Activated CD4-positive, alpha-beta T cell treated with anti-CD3 and anti-CD28 coated beads, Interleukin-2, amount 10 ng/mL, durations not matched to agents 7 days and 5 days (primary cell): ENCODE measurements at regions not wholly inside any gene's neighbourhood (a gene's known extent, or its start where the extent isn't known, plus 50 kb on each side); places are given as distances from the start of the nearest gene placed in this dataset.

Experiments used
- CTCF ChIA-PET: fragments of 350-600 bp; sonication (Branson Sonifier 250); formaldehyde crosslinking; loops from one replicate; lab custom pipeline; 2021; ENCODE audit warnings: antibody characterized with exemption; lab: Charles Lee
- POLR2A ChIA-PET: fragments of 350-600 bp; sonication (Branson Sonifier 250); formaldehyde crosslinking; loops from one replicate; lab custom pipeline; 2021; ENCODE audit warnings: antibody characterized with exemption; lab: Charles Lee
- DNase-seq: peaks from one replicate; pipeline ENCODE4 v3.0.0-alpha.2; 2020
- H3K27ac Mint-ChIP-seq: one replicate; pipeline ENCODE4 v1.8.0; 2021; ENCODE audit warnings: mild to moderate bottlenecking, moderate library complexity, mixed read lengths
- H3K27me3 Mint-ChIP-seq: one replicate; pipeline ENCODE4 v1.8.0; 2021; ENCODE audit warnings: mixed read lengths
- H3K36me3 Mint-ChIP-seq: one replicate; pipeline ENCODE4 v1.8.0; 2021; ENCODE audit warnings: low read depth, mixed read lengths
- H3K4me1 Mint-ChIP-seq: one replicate; pipeline ENCODE4 v1.8.0; 2021; ENCODE audit warnings: mixed read lengths
- H3K4me3 Mint-ChIP-seq: one replicate; pipeline ENCODE4 v1.8.0; 2021; ENCODE audit warnings: mild to moderate bottlenecking, moderate library complexity, mixed read lengths
- H3K9me3 Mint-ChIP-seq: one replicate; pipeline ENCODE4 v1.8.0; 2021; ENCODE audit warnings: mixed read lengths

- no peaks in the 10 kb centered on the region for H3K4me1 Mint-ChIP-seq
- H3K9me3 Mint-ChIP-seq, result no peaks in the 10 kb centered on the region
- ChIA-PET CTCF (no interaction called here), POLR2A (no interaction called here)
- H3K27me3 Mint-ChIP-seq, result peaks cover 13% of the 10 kb centered on the region
- no peak overlapping the region for H3K27ac Mint-ChIP-seq
- DNase-seq, result no peak
- H3K4me3 Mint-ChIP-seq, result no peak overlapping the region
- no peaks in the 10 kb centered on the region for H3K36me3 Mint-ChIP-seq
Measured at GRCh38 chr9:117869712-117870111, 165.5 kb downstream of the TLR4 start.

GRCh38 chr9:117873664-117874063, 169.5 kb downstream of the TLR4 start:
- Mint-ChIP-seq H3K27me3 (peaks cover 22% of the 10 kb centered on the region), H3K4me3 (no peak overlapping the region), H3K4me1 (no peaks in the 10 kb centered on the region), H3K36me3 (no peaks in the 10 kb centered on the region), H3K9me3 (no peaks in the 10 kb centered on the region), H3K27ac (no peak overlapping the region)
- DNase-seq, result no peak
- ChIA-PET POLR2A (no interaction called here), CTCF (no interaction called here)

GRCh38 chr9:117875886-117876285, 171.7 kb downstream of the TLR4 start:
- Mint-ChIP-seq H3K27me3 (peaks cover 22% of the 10 kb centered on the region), H3K27ac (no peak overlapping the region), H3K9me3 (no peaks in the 10 kb centered on the region), H3K36me3 (no peaks in the 10 kb centered on the region), H3K4me1 (no peaks in the 10 kb centered on the region), H3K4me3 (no peak overlapping the region)
- ChIA-PET POLR2A (no interaction called here), CTCF (no interaction called here)
- DNase-seq, result no peak

- Mint-ChIP-seq H3K36me3 (no peaks in the 10 kb centered on the region), H3K4me1 (no peaks in the 10 kb centered on the region), H3K9me3 (no peaks in the 10 kb centered on the region), H3K27me3 (peaks cover 9% of the 10 kb centered on the region), H3K27ac (no peak overlapping the region), H3K4me3 (no peak overlapping the region)
- POLR2A ChIA-PET, result no interaction called here
- CTCF ChIA-PET, result no interaction called here
- DNase-seq, result no peak
Measured at GRCh38 chr9:117882171-117882570, 178.0 kb downstream of the TLR4 start.

GRCh38 chr9:117886616-117887015, 182.4 kb downstream of the TLR4 start:
- POLR2A ChIA-PET, result no interaction called here
- no peaks in the 10 kb centered on the region for H3K9me3 Mint-ChIP-seq
- no peaks in the 10 kb centered on the region for H3K36me3 Mint-ChIP-seq
- no peak overlapping the region for H3K27ac Mint-ChIP-seq
- no peak for DNase-seq
- H3K4me1 Mint-ChIP-seq, result no peaks in the 10 kb centered on the region
- CTCF ChIA-PET, result no interaction called here
- no peak overlapping the region for H3K4me3 Mint-ChIP-seq
- no peaks in the 10 kb centered on the region for H3K27me3 Mint-ChIP-seq

- CTCF ChIA-PET, result no interaction called here
- Mint-ChIP-seq H3K4me3 (no peak overlapping the region), H3K27ac (no peak overlapping the region)
Measured at GRCh38 chr9:117887383-117887782, 183.2 kb downstream of the TLR4 start.

GRCh38 chr9:117887941-117888340, 183.7 kb downstream of the TLR4 start:
- Mint-ChIP-seq H3K4me1 (no peaks in the 10 kb centered on the region), H3K4me3 (no peak overlapping the region), H3K9me3 (no peaks in the 10 kb centered on the region), H3K27ac (no peak overlapping the region), H3K27me3 (no peaks in the 10 kb centered on the region), H3K36me3 (no peaks in the 10 kb centered on the region)
- no peak for DNase-seq
- ChIA-PET POLR2A (no interaction called here), CTCF (no interaction called here)

More at GRCh38 chr9:117887383-117887782, 183.2 kb downstream of the TLR4 start:
- Mint-ChIP-seq H3K4me1 (no peaks in the 10 kb centered on the region), H3K9me3 (no peaks in the 10 kb centered on the region), H3K36me3 (no peaks in the 10 kb centered on the region), H3K27me3 (no peaks in the 10 kb centered on the region)
- no peak for DNase-seq
- POLR2A ChIA-PET, result no interaction called here

- DNase-seq, result no peak
- no peaks in the 10 kb centered on the region for H3K9me3 Mint-ChIP-seq
- ChIA-PET POLR2A (no interaction called here), CTCF (no interaction called here)
- H3K4me3 Mint-ChIP-seq, result no peak overlapping the region
- no peaks in the 10 kb centered on the region for H3K4me1 Mint-ChIP-seq
- H3K27ac Mint-ChIP-seq, result no peak overlapping the region
- no peaks in the 10 kb centered on the region for H3K36me3 Mint-ChIP-seq
- peaks cover 1% of the 10 kb centered on the region for H3K27me3 Mint-ChIP-seq
Measured at GRCh38 chr9:117903453-117903852, 199.2 kb downstream of the TLR4 start.

- CTCF ChIA-PET, result no interaction called here
- Mint-ChIP-seq H3K9me3 (peaks cover 7% of the 10 kb centered on the region), H3K36me3 (no peaks in the 10 kb centered on the region), H3K4me1 (no peaks in the 10 kb centered on the region), H3K27ac (no peak overlapping the region), H3K27me3 (peaks cover 1% of the 10 kb centered on the region), H3K4me3 (no peak overlapping the region)
- DNase-seq, result no peak
- POLR2A ChIA-PET, result no interaction called here
Measured at GRCh38 chr9:117906763-117907162, 202.6 kb downstream of the TLR4 start.

GRCh38 chr9:117907420-117907819, 203.2 kb downstream of the TLR4 start:
- Mint-ChIP-seq H3K27ac (no peak overlapping the region), H3K4me1 (no peaks in the 10 kb centered on the region), H3K36me3 (no peaks in the 10 kb centered on the region), H3K27me3 (peaks cover 1% of the 10 kb centered on the region), H3K4me3 (no peak overlapping the region), H3K9me3 (peaks cover 8% of the 10 kb centered on the region)
- ChIA-PET CTCF (interaction anchor here (0.8 kb wide), 1 partner anchor 50 kb away, joined by 3 read pairs; no protein-coding TSS in a partner anchor), POLR2A (no interaction called here)
- no peak for DNase-seq

- ChIA-PET POLR2A (no interaction called here), CTCF (no interaction called here)
- Mint-ChIP-seq H3K4me3 (no peak overlapping the region), H3K27me3 (no peaks in the 10 kb centered on the region), H3K4me1 (no peaks in the 10 kb centered on the region), H3K27ac (no peak overlapping the region), H3K36me3 (no peaks in the 10 kb centered on the region), H3K9me3 (peaks cover 6% of the 10 kb centered on the region)
- DNase-seq, result no peak
Measured at GRCh38 chr9:117916291-117916690, 212.1 kb downstream of the TLR4 start.

GRCh38 chr9:117917873-117918272, 213.7 kb downstream of the TLR4 start:
- CTCF ChIA-PET, result no interaction called here
- no peaks in the 10 kb centered on the region for H3K4me1 Mint-ChIP-seq
- no peaks in the 10 kb centered on the region for H3K27me3 Mint-ChIP-seq
- no peak overlapping the region for H3K27ac Mint-ChIP-seq
- H3K9me3 Mint-ChIP-seq, result no peaks in the 10 kb centered on the region
- POLR2A ChIA-PET, result no interaction called here
- no peak for DNase-seq
- no peaks in the 10 kb centered on the region for H3K36me3 Mint-ChIP-seq
- no peak overlapping the region for H3K4me3 Mint-ChIP-seq

- no peaks in the 10 kb centered on the region for H3K4me1 Mint-ChIP-seq
- no peaks in the 10 kb centered on the region for H3K36me3 Mint-ChIP-seq
- H3K4me3 Mint-ChIP-seq, result no peak overlapping the region
- H3K9me3 Mint-ChIP-seq, result no peaks in the 10 kb centered on the region
- no peak for DNase-seq
- H3K27me3 Mint-ChIP-seq, result no peaks in the 10 kb centered on the region
- ChIA-PET POLR2A (no interaction called here), CTCF (no interaction called here)
- no peak overlapping the region for H3K27ac Mint-ChIP-seq
Measured at GRCh38 chr9:117919538-117919937, 215.3 kb downstream of the TLR4 start.

GRCh38 chr9:117926031-117926658, 221.9 kb downstream of the TLR4 start:
- ChIA-PET POLR2A (no interaction called here), CTCF (no interaction called here)
- Mint-ChIP-seq H3K9me3 (no peaks in the 10 kb centered on the region), H3K27me3 (peaks cover 2% of the 10 kb centered on the region), H3K27ac (no peak overlapping the region), H3K36me3 (no peaks in the 10 kb centered on the region), H3K4me1 (no peaks in the 10 kb centered on the region), H3K4me3 (no peak overlapping the region)
- no peak for DNase-seq
